ENCODE measurements at regions not wholly inside any gene's neighbourhood (a gene's known extent, or its start where the extent isn't known, plus 50 kb on each side); places are given as distances from the start of the nearest gene placed in this dataset.
"Not testable (repeated sequence)": the region's sequence is repeated elsewhere in the genome, so short reads cannot be mapped to it uniquely, and the experiment has no call there.

DNA sequence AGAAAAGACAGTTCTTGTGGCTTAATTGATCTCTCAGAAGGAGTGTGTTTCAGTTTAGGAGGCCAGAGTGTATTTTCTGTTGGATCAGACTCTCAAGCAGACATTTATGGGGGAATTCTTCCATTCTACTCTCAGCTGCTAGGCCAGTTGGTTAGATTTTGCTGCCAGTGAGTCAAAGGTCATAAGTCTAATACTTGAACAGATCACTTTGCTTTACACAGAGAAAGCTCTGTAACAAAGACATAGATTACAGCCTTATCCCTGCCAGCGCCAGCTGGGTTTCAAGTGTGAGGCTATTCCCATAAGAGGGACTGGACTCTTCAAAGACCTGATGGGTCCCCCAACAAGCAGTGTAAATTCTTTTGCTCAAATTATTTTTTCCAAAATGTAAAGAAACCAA, 145.6 kb upstream of the SEMA3C start:
- FAIRE-seq (no peak), DNase-seq (ENCODE audit: low spot score) (no peak)

DNA sequence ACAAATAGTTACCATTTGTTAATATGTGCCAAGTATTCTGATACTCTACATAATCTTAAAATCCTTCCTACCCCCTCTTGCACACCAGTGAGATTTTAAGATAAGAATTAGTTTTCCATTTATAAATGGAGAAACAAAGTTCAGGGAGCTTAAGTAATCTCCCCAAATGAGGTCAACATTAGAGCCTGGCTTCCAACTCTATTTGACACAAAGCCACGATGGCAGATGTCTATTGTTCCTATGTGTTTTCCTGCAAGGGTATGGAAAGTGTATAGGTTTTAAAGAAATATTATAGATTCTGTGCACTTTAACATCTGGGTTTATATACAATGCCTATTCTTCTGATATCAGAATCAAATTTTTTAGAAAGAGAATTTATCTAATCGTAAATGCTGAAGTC, 143.9 kb upstream of the SEMA3C start:
- FAIRE-seq (no peak), DNase-seq (ENCODE audit: low spot score) (no peak)

DNA sequence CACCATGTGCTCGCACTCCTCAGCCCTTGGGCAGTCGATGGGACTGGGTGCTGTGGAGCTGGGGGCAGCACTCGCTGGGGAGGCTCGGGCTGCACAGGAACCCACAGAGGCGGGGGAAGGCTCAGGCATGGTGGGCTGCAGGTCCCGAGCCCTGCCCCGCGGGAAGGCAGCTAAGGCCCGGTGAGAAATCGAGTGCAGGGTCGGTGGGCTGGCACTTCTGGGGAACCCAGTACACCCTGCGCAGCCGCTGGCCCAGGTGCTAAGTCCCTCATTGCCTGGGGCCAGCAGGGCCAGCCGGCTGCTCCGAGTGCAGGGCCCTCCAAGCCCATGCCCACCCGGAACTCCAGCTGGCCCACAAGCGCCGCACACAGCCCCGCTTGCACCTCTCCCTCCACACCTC, 138.6 kb upstream of the SEMA3C start:
- DNase-seq (ENCODE audit: low spot score); FAIRE-seq: not testable (repeated sequence)

DNA sequence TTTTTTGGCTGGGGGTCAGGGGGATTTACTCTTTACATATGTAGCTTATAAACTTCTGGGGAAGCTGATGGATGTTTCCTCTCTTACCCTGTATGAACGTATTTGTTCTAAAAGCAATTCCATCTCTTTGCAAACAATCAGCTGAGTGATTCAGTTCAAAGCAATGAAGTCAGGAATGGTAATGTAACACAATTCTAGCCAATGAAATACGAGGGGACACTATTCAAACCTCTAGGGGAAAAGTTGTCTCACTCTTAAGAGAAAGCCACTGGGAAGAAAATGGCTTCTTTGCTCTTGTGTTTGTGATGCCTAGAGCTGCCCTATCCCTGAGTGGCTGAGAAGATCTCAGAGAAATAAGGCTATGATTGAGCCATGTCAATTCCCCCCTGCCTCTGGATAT, 134.8 kb upstream of the SEMA3C start:
- no peak for FAIRE-seq
- no peak for DNase-seq (ENCODE audit: low spot score)

DNA sequence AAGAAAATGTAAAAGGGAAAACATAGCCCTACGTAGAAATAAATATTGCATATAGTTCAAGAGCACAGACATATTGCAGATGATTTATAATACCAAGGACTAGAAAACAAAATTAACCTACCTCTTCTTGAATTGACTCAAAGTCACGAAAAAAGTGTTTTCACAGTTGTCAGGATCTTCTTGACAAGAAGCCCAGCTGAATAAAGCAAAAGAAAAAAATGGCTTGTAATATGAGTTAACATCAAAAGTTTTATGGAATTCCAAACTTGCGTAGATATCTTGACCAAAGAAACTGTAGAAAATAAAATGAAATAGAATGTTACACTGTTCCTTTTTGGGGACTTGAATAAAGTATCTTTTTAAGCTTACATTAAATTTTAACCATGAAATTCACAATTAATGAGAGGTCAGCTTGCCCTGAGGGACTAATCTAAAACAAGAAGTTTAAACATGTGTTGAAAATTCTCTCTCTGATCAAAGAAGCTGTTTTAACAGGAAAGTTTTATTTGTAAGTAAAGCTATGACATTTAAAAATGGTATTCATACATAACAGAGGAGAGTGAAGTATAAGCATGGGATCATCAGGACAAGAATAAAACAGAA, 133.1 kb upstream of the SEMA3C start:
- DNase-seq (ENCODE audit: low spot score) = no peak
- FAIRE-seq = no peak

DNA sequence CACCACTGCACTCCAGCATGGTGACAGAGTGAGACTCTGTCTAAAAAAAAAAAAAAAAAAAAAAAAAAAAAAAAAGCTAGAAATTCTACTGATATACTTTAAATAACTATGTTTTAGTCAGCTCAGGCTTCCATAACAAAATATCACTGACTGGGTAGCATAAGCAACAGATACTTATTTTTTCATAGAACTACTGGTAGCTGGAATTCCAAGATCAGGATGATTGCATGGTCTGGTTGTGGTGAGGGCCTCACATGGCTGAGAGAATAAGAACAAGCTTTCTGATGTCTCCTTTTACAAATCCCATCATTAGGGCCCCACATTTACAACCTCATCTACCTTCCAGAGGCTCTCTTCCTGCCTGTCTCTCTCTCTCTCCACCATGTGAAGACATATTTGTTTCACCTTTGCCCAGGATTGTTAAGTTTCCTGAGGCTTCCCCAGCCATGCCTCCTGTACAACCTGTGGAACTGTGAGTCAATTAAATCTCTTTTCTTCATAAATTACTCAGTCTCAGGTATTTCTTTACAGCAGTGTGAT, 126.7 kb upstream of the SEMA3C start:
- DNase-seq (ENCODE audit: low spot score) (no peak), FAIRE-seq (no peak)

DNA sequence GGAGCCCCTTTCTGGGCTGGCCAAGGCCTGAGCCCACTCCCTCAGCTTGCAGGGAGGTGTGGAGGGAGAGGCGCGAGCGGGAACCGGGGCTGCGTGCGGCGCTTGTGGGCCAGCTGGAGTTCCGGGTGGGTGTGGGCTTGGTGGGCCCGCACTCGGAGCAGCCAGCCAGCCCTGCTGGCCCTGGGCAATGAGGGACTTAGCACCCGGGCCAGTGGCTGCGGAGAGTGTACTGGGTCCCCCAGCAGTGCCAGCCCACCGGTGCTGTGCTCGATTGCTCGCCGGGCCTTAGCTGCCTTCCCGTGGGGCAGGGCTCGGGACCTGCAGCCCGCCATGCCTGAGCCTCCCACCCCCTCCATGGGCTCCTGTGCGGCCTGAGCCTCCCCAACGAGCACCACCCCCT, 123.8 kb upstream of the SEMA3C start:
- not testable (repeated sequence) for FAIRE-seq; DNase-seq (ENCODE audit: low spot score)

DNA sequence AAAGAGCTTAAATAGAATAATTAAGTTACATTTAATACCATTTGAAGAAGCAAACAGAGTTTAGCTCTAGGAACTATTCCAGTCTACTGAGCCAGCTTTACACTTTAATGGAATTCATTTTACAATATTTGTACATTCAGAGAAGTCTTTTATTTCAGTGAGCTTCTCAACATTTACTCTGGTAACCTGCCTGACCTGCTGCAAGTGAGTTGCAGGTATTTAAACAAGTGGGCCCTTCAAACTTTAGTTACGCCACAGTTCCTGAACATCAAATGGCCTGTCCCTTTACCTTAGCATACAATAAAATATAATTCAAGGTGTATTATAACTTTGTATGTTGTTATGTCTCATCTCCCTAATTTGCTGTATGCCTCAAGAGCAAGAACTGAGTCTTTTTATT, 121.6 kb upstream of the SEMA3C start:
- FAIRE-seq = no peak

DNA sequence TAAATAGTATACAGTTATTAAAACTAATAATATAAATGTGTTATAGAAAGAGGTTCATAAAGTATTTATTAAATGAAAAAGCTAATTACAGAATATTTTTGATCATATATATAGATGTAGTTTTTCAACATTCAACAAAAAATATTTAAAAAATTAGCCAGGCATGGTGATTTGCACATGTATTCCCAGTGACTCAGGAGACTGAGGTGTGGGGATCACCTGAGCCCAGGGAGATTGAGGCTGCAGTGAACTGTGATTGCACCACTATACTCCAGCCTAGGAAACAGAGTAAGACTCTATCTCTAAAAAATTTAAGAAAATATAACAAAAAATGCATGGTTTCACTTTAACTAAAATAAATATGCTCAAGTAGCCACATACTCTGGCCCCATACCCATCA, 118.0 kb upstream of the SEMA3C start:
- no peak for DNase-seq (ENCODE audit: low spot score)
- FAIRE-seq = no peak

More for the DNA sequence above, 121.6 kb upstream of the SEMA3C start:
- DNase-seq (ENCODE audit: low spot score) = no peak

DNA sequence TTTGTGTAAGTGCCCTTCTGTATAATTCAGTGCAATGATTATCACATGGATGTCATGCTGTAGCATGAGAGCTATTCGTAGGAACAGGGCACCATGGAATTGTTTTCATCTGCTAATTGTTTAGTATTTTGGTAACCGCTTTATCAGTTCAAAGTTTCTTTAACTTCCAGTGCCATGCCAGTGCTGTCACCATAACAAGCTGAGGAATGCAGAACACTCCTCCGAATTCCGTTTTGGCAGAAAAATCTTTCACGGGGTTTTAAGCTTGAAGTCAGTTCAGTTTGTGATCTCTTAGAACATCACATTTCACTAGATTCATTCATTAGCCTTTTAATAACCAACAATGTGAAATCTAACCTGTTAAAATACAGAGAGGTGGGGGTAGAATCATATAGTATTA, 117.2 kb upstream of the SEMA3C start:
- FAIRE-seq = no peak
- no peak for DNase-seq (ENCODE audit: low spot score)

DNA sequence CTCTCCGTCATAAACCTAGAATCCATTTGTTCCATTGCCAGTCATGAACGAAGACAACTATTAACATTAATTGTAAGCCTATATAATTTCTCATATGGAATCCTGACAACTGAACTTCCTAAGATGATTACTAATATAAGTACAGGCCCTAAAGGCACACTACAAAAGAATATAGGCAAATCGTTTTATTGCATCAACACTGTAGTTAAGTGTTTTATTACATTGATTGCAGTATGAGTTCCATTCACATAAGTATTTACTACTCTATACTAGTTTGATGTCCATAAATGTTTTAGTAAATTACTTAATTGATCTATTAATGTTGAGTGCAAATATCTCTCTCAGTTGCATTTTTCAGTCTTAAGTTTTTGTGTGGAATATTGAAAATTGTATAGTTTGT, 113.1 kb upstream of the SEMA3C start:
- FAIRE-seq = no peak
- DNase-seq (ENCODE audit: low spot score) = no peak

DNA sequence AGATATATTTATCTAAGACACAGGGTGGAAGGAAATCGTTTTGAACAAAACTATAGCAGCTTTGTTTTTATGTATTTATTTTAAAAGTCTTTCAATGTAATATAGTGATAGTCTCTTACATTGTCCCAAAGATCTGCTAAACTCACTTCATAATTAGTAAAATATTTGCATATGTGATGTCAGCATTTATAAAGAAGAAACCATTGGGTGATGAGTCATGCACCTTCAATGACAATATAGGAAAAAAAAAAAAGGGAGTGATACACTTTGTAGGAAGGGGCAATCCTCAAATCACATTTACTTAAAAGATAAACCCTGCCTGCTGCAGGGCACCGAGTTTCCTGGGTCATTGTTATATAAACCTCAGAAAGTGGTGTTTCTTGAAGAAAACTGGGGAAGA, 112.4 kb upstream of the SEMA3C start:
- FAIRE-seq (no peak), DNase-seq (ENCODE audit: low spot score) (no peak)

DNA sequence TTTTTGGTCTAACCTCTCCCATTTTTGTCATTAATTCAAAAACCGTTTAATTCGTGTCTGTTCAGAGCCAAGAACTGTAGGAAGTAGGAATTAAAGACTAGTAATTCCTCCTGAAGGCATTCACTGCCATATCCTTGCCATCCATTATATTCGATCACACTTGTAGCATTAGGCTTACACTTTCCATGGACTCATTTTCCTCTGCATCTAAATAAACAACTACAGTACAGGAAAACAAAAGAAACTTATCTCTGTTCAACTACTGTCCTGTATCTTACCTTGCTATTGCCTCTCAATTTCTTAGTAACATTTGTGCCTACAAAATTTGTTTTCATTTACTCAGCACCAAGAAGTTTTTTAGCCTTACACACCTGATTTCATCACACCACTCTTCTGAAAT, 111.6 kb upstream of the SEMA3C start:
- no peak for FAIRE-seq
- DNase-seq (ENCODE audit: low spot score) = no peak

DNA sequence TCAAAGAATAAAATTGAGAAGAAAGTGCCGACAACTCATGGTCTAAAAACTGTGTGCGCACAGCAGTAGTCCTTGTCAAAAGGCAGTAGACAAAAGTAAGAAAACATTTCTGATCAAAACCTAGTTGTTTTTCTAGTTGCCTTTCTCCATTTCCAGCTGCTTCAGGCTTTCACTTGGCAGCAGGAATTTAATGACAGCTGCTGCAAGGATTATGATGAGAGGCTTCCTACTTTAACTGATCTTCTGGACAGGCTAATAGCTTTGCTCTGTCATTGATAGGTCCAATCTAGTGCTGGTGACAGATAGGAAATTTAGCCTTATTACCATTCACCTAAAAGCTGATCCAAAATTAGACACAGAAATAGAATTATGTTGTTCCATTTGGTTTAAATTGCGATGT, 110.7 kb upstream of the SEMA3C start:
- DNase-seq (ENCODE audit: low spot score) = no peak
- FAIRE-seq = no peak

DNA sequence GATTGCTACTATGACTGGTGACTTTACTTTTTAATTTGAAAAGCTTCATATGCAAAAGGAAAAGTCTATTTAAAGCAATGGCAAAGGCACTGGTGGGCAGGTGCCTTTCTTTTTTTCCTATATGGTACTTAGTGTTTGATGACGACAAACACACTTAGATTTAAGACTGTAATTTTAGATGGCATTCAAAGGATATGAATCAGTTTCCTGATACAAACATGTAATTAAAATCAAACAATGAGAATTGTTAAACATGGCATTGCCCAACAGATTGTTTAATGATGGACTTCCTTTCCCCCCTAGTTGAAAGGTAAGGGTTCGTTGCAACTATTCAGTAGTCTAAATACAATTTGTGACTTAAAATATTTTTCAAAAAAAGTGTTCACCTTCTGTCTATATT, 106.5 kb upstream of the SEMA3C start:
- DNase-seq (ENCODE audit: low spot score) (no peak), FAIRE-seq (no peak)

DNA sequence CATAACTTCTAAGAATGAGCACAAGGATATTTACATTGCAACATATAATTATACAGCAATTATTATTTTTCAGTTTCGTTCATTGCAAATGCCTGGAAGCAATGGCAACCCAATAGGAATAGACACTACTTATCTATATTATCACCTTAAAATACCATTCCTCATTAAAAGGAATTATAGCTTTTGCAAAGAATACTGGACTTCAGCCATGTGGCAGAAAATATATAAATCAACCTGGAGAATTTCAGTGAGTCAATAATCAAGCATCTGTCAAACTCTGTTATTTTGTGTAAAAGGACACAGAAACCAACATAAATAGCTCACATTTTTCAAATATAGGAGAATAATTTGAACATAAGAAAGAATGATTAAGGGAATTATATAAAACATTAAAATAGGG, 96.1 kb upstream of the SEMA3C start:
- DNase-seq (ENCODE audit: low spot score) (no peak), FAIRE-seq (no peak)

DNA sequence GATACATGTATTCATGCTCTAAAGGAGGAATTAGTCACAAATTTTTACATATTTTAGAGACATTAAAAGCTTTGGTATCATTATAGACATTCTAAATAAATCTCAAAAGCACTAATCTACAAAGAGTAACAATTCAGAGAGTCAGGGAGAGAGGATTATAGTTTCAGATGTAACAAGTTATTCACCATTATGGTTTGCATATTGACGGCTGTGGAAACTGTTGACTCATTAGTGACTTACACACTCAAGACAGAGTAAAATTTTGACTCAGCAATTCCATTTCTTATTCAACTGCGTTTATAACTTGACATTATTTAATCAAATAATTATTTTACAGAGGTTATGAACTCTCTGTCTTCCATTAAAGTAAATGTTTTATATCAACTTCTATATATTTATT, 95.4 kb upstream of the SEMA3C start:
- FAIRE-seq = no peak
- no peak for DNase-seq (ENCODE audit: low spot score)

DNA sequence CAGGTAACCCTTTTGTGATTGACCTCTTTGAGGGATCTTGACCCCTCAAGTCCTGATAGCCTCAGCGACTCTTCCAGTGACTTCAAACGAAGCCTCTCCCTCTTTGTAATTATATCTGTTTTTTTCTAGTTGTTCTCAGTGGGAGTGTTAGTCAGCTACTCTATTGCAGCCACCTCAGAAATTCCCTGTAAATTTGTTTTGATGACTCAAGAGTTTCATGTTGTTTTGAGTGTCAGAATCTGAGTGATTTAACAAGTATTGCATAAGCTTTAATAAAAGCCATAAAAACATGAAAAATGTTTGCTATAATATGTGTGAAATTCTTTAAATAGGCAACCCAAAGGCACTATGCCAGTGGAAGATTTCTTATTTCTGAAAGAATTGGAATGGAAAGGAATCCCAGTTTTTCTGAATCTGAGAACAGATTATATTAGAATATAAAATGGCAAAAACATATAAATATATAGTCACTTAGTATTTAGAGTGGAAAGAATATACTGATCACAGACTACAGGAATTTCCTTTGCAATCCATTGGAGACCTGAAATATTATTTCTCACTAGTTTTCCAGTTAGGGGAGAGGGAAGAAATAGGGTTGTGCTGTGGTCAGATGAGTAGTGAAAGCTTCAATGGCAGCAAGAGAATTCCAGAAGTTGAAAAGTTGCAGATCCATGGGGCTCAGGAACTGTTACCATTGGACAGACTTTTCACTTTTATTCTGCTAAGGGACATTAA, 94.4 kb upstream of the SEMA3C start:
- FAIRE-seq = no peak

DNA sequence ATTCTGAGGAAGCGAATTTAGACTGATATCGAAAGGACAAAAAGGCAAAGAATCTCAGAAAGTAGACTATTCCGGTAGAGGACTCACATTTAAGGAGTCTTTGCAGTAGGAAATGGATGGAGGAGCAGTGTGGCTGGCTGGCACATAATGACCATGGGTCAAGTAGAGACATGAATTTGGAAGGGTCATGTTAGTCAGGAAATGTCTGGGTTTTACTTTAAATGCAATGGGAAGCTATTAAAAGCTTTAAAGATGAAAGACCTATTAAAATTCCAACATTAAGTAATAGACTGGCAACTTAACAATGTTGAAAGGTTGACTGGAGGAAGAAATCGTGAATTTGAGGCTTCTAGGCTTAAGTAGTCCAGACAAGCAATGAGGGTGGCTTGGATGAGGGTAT, 90.0 kb upstream of the SEMA3C start:
- no peak for DNase-seq (ENCODE audit: low spot score)
- no peak for FAIRE-seq

More for the DNA sequence above, 94.4 kb upstream of the SEMA3C start:
- DNase-seq (ENCODE audit: low spot score) = peak; percentile 16

DNA sequence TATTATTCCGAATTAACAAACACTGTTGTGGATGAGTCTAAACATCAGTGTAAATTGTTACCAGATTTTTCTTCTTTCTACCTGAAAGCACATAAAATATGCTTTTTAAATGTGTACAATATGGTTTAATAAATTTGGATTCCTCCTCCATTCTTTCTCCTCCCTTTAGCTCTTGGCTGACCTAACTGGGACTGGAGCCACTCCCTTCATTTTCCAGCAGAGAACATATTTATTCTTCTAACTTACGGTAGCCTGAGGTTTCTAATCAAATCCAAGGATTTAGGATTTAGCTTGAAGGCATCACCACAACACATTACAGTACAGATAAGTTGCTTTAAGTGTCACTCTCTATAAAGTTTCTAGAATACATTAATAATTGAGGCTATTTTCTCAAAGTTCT, 88.2 kb upstream of the SEMA3C start:
- no peak for FAIRE-seq
- DNase-seq (ENCODE audit: low spot score) = no peak

DNA sequence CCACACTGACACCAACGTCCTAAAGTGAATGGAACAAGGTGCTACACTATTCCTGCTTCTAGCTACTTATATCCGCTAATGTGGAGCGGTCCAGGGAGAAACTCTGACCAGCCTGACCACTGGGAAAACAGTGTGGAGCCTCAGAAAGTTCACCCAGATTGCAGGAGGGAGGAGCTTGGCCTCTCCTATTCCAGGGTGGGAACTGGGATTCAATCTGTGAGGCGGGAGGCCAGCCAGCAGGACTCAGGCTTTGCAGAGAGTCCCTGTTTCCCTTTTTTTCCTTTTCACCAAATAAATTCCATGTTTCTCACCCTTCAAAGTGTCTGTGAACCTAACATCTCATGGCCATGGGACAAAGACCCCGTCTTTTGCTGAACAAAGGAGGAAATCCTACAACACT, 86.4 kb upstream of the SEMA3C start:
- DNase-seq (ENCODE audit: low spot score) (no peak), FAIRE-seq (no peak)

DNA sequence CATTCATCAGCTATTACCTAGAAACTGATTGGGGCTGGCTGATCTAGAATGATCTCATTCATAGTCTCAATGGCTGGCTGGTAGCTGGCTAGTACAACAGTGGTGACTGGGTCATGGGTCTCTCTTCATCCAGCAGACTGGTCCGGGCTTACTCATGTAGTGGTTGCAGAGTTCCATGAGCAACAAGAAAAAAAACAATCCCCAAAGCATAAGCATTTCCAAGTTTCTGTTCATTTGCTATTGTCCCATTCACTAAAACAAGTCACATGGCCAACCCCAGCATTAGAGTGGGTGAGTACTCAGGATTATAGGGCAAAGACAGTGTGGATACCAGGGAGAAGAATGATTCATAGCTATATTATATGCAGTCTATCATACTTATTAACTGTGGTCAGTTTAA, 85.2 kb upstream of the SEMA3C start:
- FAIRE-seq (no peak), DNase-seq (ENCODE audit: low spot score) (no peak)

DNA sequence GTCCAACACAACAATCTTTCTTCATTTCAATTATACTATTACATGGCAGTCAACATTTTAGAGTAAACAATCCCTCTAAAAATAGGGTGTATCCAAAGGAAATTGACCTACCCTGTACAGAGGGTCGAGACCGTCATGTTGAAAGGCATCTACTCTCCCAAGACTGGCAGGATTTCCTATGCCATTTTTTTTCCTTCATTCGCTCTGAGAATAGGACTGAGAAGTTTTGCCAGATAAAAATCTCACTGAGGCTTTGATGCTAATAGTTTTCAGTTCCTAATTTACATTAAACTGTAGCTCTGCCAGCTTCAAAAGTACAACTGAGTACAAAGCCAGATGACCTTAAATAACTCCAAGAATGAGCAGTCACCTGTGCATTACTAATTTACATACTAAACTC, 84.5 kb upstream of the SEMA3C start:
- DNase-seq (ENCODE audit: low spot score) = no peak
- FAIRE-seq = no peak
